HG02885 (cell line): ENCODE measurements at regions not wholly inside any gene's neighbourhood (a gene's known extent, or its start where the extent isn't known, plus 50 kb on each side); places are given as distances from the start of the nearest gene placed in this dataset.

Source experiments
- ATAC-seq: cut with Tn5 transposase; IDR thresholded peaks from one replicate; pipeline ENCODE4 v1.9.1; 2021; ENCODE audit warnings: mild to moderate bottlenecking; ENCODE audit not compliant: unreplicated experiment, poor library complexity

- ATAC-seq, result no peak
Measured at GRCh38 chr18:40875101-40875615, 1079.9 kb upstream of the PIK3C3 start.

GRCh38 chr18:40874233-40874632, 1080.8 kb upstream of the PIK3C3 start:
- ATAC-seq, result no peak

- ATAC-seq, result no peak
Measured at GRCh38 chr18:40868110-40868858, 1086.8 kb upstream of the PIK3C3 start.

- no peak for ATAC-seq
Measured at GRCh38 chr18:40867459-40867858, 1087.6 kb upstream of the PIK3C3 start.

GRCh38 chr18:40866968-40867367, 1088.1 kb upstream of the PIK3C3 start:
- ATAC-seq, result no peak

GRCh38 chr18:40866013-40866645, 1088.9 kb upstream of the PIK3C3 start:
- peak; percentile 79 for ATAC-seq

- no peak for ATAC-seq
Measured at GRCh38 chr18:40864846-40865245, 1090.2 kb upstream of the PIK3C3 start.

- no peak for ATAC-seq
Measured at GRCh38 chr18:40863801-40864200, 1091.2 kb upstream of the PIK3C3 start.

- no peak for ATAC-seq
Measured at GRCh38 chr18:40860189-40860588, 1094.8 kb upstream of the PIK3C3 start.

GRCh38 chr18:40855661-40856060, 1099.4 kb upstream of the PIK3C3 start:
- ATAC-seq, result no peak

GRCh38 chr18:40852406-40852805, 1102.6 kb upstream of the PIK3C3 start:
- ATAC-seq, result no peak

- ATAC-seq, result no peak
Measured at GRCh38 chr18:40851014-40851429, 1104.0 kb upstream of the PIK3C3 start.

GRCh38 chr18:40849886-40850285, 1105.1 kb upstream of the PIK3C3 start:
- ATAC-seq, result no peak

GRCh38 chr18:40841467-40841866, 1113.6 kb upstream of the PIK3C3 start:
- no peak for ATAC-seq

GRCh38 chr18:40841063-40841462, 1114.0 kb upstream of the PIK3C3 start:
- no peak for ATAC-seq

GRCh38 chr18:40832362-40832761, 1122.7 kb upstream of the PIK3C3 start:
- no peak for ATAC-seq

GRCh38 chr18:40824291-40824690, 1130.7 kb upstream of the PIK3C3 start:
- ATAC-seq, result no peak

GRCh38 chr18:40821596-40822243, 1133.3 kb upstream of the PIK3C3 start:
- ATAC-seq, result no peak

- no peak for ATAC-seq
Measured at GRCh38 chr18:40812981-40813515, 1142.0 kb upstream of the PIK3C3 start.

GRCh38 chr18:40810372-40810771, 1144.7 kb upstream of the PIK3C3 start:
- no peak for ATAC-seq

GRCh38 chr18:40789286-40789685, 1165.7 kb upstream of the PIK3C3 start:
- no peak for ATAC-seq
